GM19372 (cell line): ENCODE measurements at regions not wholly inside any gene's neighbourhood (a gene's known extent, or its start where the extent isn't known, plus 50 kb on each side); places are given as distances from the start of the nearest gene placed in this dataset.

Experiments
- ATAC-seq: cut with Tn5 transposase; IDR thresholded peaks from one replicate; pipeline ENCODE4 v1.9.1; 2021; ENCODE audit warnings: mild to moderate bottlenecking, low read depth, moderate library complexity; ENCODE audit not compliant: unreplicated experiment

DNA sequence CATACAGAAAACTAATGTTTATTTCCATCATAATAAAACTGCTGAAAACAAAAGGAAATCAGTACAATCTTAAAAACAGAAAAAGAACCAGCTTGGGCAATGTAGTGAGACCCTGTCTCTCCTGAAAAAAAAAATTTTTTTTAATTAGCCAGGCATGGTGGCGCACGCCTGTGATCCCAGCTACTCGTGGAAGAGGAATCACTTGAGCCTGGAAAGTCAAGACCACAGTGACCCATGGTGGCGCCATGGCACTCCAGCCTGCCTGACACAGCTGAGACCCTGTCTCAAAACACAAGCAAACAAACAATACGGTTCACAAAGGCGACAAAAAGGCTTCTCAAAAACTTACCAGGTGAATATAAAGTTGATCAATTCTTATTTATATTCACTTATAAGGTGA, 289.7 kb downstream of the BRD1 start:
- no peak for ATAC-seq

DNA sequence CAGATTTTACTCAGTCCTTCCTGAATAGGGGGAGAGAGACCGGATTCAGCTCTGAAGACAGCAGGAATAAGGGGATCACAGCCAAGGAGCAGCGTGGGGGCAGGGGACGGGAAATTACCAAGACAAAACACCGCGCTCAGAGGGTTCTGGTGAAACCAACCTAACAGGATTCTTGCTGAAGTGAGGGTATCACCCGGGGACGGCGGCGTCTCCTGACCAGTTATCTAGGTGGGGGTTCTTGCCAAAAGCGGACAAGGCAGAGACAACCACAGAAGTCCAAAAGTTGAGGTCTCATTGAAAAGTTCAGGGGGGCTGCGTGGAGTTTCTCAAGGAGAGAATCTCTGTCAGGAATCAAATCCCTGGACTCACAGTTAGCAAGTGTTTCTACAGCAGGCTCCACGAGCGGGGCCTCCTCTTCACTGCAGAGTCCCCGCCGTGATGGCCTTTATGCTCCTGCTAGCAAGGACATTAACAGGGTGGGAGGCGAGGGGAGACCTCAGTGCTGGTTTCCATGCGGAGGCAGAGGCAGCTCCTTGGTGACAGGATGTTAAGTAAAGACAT, 291.0 kb downstream of the BRD1 start:
- no peak for ATAC-seq

DNA sequence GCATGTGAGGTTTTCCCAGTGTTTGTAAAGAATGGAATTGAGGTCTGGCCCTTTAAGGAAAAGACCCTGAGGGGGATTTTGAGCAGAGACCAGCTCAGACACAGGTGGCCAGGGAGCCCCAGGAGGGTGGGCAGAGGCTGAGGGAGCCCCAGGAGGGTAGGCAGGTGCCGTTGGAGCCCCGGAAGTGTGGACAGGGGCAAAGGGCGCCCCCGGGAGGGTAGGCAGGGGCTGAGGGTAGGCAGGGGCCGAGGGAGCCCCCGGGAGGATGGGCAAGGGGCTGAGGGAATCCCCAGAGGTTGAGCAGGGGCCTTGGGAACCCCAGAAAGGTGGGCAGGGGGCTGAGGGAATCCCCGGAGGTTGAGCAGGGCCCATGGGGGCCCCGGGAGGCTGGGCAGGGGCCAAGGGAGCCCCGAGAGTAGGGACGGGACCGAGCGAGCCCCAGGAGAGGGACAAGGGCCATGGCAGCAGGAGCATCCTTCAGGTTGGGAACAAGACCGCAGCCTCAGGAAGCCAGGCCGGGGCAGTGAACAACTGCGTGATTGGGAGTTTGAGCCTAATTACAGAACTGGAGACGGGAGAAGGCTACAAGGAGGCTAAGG, 292.0 kb downstream of the BRD1 start:
- ATAC-seq = no peak

DNA sequence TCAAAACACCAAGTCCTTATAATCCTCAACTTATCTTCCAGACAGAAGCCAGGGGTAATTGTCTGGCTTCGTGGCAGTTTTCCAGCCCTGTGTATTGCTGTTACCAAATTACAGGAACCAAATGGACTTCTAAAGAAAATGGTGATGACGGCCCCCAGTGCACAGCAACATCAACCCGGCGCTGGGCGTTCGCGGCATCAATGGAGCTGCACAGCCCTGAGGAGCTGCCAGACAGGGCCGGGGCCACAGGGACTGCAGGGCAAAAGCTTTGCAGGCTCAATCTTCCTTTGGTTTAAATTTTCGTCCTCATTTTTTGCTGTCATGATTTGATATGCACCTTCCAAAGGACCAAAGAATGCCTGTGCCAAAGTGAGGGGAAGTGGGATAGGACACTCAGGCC, 292.5 kb downstream of the BRD1 start:
- ATAC-seq = no peak

DNA sequence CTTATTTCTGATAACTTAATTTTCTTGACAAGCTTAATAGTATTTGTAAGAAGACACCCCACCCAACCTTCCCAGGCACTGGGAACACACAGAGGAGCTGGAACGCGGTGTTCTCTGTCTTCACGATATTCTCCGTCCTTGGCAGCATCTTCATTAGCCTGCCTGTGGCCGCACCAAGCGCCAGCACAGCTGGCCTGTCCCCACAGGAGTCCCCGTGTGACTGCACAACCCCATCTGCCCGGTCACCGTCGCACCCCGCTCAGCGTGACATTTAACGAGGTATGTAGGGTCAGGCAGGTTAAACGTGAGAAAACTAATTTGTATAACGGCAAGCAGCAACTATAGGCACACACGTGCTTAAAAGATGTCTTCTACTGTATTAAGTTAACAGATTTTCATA, 293.3 kb downstream of the BRD1 start:
- ATAC-seq = no peak

DNA sequence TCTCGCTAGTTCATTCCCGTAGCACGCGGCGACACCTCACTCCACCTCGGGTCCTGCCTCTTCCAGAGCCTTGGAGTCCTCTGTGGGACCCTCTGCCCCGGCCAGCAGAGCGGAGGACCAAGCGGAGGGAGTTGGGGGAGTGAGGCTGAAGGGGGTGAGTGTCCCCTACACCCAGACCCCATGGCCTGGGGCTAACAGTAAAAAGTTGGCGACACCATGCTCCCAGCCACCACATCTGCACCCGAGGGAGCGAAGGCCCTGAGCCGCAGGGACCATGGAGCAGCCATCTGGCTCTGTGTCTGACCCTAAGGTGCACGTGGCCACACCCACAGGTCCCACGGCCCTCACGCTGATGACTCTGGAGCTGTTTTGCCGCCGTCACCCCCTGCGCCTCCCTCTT, 293.8 kb downstream of the BRD1 start:
- no peak for ATAC-seq

DNA sequence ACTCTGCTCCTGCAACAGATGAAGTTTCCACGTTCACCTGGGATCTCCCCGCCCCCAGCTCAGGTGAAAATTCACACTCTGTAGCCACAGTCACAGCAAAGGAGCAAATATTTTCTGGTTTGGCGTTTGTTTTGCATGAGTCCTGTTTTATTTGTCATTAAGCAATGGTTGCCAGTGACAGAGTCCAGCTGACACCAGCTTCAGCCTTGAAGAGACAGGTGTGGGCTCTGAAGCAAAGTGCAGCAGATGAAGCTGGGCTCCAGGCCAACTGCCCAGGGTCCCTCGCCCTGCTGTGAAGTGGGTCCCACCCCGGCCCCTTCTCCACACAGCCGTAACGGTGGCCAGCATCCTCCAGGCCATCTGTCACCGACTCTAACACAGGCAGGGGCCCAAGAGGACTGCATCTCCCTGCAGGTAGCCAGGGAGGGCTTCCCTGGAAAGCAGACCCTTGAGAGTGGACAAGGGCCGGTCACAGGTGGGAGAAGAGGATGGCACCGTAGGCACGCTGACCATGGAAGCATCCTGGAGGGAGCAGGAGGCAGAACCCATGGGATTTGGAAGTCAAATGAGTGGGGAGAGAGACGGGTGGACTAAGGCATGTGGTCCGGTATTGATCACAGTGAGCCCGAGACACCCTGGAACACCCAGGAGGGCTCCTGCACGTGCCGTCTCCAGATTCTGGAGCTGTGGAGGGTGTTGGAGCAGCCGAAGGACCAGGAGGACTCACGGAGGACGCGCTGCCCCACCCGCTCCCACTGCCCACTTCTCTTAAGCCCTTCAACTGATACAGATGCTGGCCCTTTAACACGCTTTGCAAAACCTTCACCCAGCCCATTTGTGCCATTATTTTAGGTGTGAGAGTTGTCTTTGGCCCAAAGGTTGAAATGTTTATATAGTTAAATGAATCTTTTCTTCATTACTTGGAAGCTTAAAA, 294.5 kb downstream of the BRD1 start:
- ATAC-seq = no peak

DNA sequence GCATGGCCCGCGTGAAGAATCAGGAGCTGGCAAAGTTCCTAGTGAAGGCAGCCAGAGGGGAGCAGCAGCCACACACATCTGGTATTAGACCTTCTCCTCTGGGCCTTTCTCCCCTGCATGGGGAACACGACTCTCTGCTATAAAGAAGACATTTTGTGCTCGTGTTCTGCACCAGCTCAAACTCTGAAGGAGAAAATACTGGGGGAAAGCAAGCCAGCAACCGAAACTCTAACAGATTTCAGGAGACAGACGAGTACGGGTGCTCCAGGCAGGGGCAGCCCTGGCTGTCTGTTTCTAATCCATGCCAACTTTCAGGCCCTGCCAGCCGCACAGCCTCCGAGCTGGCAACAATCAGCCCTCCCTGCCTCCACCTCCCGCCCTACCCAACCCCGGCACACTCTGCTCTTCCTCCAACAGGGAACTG, 296.3 kb downstream of the BRD1 start:
- no peak for ATAC-seq

DNA sequence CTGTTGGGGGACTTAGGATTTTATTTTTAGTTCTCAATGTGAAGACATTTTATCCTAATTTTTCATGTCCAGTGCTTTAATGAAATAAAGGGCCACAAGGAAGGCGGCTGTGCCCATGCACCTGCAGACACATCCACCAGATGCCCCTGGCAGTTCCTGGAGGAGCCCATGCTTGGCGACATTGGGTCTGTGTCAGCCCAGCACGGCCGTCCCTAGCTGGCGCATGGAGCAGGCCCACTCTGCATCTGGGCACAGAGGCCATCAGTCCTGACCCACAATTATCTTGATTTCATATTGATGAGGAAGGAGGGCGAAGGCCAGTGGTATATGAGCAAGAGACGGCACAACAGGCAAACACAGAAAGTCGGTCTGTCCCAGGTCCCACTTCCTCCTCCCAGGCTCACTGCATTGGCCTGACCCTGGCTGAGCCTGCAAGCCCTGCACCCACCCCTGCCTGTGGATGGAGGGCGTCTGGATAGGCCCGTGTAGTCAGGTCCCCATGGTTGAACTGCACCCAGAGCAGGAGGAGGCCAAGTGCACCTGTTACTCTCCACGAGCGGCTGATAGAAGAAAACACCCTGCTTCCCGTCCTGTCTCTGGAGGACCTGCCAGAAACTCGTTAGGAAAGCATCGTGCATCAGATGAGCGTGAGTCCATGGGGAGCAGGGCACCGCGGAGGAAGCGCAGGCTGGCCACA, 296.9 kb downstream of the BRD1 start:
- ATAC-seq = no peak

DNA sequence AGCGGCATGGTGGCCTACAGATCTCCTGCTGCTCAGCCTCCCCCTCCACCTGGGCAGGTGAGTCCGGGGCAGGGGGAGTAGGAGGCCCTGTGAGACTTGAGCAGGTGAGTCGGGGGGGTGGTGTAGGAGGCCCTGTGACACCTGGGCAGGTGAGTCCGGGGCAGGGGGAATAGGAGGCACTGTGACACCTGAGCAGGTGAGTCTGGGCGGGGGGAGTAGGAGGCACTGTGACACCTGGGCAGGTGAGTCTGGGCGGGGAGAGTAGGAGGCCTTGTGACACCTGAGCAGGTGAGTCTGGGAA, 299.3 kb downstream of the BRD1 start:
- no peak for ATAC-seq

DNA sequence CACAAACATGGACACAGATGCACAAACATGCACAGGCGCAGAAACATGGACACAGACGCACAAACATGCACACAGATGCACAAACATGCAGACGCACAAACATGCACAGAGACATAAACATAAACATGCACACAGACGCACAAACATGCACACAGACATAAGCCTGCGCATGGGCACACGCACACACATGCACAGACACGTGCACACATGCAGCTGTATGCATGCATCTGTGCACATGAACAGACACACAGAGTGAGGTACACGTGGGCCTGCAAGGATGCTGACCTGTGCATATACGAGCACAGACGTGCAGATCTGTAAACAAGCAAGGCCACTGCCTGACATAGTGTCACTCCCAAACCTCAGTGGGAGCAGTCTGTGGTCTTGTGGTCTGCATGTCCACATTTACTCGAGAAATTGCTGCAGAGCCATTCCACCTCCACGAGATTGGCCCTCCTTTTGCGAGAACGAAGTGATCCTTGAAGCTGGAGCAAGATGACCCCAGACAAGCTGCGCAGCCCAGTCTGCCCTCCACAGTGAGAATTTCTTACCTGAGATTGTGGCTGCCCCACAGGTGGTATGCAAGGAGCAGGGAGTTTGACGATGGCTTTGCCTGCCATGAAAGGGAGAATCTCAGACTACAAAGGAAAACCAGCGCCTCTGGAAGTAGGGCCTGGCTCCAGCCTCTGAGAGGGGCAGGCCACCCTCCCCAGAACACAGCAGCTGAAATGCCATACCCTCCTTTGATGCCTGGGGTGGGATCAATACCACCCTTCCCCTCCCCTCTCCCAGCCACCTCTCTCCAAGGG, 299.9 kb downstream of the BRD1 start:
- no peak for ATAC-seq

DNA sequence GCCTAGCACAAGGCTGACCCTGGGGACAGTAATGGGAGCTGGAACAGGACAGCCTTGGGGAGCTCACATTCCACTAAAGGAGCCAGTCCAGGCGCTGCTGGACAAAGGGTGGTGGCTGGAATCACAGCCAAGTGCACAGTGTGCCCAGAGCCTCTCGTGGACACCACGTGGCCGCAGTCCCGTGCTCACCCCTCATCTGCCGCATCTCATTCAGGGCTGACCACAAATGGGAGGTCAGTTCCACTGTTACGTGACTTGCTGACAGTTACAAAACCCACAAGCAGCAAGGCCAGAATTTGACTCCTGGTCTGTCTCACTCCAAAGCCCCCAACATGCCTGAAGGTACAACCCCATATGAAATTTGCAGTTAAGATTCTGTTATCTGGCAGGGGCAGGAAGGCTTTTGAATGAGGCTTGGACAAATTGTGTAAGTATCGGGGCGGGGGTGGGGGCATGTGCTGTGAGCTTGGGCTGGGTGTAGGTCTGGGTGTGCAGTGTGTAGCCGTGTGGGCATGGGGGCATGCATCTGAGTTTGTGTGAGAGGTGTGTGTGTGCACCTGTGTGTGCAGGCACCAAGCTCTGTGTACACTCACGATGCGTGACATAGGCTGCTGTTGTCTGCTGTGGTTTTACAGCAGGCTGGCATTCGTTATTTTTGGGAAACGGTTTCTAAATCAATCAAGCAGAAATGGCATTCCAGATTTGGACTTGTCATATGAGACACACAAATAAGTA, 301.7 kb downstream of the BRD1 start:
- ATAC-seq = no peak

DNA sequence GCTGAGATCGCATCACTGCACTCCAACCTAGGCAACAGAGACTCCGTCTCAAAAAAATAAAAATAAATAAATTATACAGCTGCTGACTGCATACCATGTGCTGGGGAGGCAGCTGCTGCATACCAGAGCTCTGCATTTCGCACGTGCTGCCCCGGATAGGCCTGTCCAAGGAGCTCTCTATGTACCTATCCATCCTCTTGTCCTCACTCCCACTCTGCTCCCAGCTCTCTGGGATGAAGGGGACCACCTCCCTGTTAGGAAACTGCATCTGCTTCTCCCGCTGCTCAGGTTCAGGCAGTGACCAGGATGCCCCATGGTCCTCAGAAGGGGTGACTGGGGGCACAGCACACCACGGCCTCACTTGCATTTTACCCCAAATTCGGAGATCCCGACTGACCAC, 302.3 kb downstream of the BRD1 start:
- no peak for ATAC-seq

DNA sequence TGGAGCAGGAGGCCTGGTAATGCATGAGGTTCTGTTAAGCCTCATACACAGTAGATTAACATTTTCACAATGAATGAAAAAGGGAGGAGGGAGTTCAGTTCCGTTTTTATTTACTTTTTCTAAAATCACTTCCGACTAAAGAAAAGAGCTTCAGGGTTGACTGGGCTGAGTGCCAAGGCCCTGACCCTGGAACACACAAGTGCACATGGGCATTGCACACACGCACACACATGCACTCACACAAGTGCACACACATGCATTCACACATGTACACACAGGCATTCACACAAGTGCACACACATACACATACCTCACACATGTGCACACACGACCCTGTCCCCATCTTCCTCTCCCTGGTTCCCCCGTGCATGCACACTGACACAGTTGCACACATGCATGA, 303.3 kb downstream of the BRD1 start:
- no peak for ATAC-seq

DNA sequence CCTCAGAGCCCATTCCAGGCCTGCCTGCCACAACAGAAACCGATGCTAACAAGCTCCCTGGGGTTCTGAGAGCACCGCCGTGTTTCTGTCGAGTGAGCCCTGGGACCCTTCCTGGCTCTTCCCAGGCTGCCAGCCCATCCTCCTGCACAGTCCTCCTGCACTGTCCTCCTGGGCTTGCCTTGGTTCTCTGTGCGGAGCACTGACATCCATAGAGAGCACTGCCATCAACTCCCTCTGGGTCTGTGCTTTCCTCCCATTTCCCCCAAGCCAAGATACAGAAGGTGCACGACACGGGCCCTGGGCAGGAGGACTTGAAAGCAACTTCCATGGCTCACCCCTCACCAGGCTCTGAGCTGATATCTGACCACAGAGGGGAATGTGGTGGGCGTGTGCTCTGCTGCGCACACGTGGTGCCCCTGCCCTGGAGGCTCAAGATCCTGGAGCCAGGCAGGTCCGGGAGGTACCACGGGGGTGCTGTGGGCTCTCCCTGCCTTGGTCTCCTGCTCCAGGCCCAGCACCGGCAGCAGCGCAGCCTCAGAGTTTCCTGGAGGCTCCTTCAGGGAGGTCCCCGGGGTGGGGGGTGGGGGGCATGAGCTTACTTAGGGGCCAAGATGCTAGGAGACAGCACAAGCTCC, 304.2 kb downstream of the BRD1 start:
- no peak for ATAC-seq

DNA sequence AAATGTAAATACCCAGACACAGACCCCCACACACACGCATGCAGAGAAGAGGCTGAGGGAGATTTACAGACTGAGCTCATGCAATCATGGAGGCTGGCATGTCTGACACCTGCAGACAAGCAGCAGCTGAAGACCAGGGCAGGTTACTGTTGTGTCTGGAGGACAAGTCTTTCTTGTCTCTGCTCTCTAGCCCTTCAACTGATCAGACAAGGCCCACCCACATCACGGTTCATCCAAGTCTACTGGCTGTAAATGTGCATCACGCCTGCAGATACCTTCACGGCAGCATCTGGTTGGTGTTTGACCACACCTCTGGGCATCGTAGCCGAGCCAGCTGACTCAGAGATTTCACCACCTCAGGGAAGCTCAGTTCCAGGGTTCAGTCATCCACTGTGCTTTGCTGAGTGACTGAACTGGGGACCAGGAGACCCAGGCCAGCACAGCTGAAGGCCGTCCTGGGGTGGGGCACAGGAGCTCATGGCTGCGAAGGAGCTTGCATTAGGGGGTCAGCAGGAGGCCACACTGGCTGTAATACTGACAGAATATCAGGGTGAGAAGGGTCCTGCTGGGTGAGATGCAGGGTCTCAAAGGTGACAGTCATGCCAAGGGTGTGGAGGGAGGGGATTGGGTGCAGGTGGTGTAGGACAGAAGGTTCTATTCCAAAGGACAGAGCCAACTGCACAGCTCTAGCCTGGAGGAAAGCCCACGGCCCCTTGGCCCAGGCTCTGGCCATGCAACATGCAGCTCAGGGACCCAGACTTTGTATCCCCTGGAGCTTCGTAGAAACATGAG, 304.9 kb downstream of the BRD1 start:
- ATAC-seq = no peak

DNA sequence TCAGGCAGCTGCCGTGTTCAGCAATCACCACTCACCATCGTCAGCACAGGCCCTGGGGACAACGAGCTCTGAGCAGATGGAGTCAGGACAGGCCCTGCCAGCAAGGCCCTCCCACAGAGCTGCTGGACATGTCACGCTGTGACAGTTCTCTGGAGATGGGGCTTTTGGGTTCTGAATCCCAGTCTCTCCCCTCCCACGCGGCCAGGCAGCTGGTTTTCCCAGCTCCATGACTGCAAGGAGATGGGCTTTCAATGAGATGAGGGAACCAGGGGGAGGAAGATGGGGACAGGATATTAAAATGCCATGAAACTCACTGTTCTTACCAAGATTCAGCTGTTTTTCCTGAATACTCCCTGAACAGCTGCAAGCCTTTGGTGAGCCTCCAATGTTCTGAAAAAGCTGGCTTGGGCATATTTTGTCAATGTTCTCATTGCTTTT, 305.9 kb downstream of the BRD1 start:
- no peak for ATAC-seq

DNA sequence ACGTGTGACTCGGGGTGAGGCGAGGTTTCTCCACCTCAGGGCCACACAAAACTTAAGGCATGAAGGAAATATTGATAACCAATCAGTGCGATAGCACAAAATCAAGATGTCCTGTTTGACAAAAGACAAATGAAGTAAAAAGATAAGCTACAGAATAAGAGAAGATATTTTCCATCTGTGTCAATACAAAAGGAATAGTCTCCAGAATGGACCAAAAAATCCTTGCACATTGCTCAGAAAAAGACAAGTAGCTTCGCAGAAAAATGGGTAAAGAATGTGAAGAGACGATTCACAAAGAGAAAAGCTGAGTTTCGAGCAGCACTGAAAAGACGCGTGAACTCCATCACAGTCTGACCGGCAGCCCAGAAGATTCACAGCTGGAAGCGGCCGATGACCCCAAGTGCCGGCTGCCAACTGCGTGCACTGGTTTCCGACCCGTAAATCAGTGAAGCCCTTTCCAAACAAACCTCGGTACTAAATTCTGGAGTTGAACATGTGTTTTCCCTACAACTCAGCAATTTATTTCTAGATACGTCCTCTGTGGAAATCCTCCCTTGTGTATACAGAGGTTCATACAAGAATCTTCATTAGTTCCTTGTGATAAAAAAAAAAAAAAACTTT, 308.4 kb downstream of the BRD1 start:
- no peak for ATAC-seq
